Inferior parietal cortex (tissue), 1 donor: ENCODE measurements at regions not wholly inside any gene's neighbourhood (a gene's known extent, or its start where the extent isn't known, plus 50 kb on each side); places are given as distances from the start of the nearest gene placed in this dataset.

Source experiments
- DNase-seq: peaks from one replicate; pipeline ENCODE4 v3.0.0-alpha.2; 2016; ENCODE audit errors: extremely low spot score

- DNase-seq: no peak
Measured at GRCh38 chr22:49097171-49097925, 730.3 kb downstream of the BRD1 start.

GRCh38 chr22:49096476-49096875 is 731.2 kb downstream of the BRD1 start:
- no peak for DNase-seq

DNA sequence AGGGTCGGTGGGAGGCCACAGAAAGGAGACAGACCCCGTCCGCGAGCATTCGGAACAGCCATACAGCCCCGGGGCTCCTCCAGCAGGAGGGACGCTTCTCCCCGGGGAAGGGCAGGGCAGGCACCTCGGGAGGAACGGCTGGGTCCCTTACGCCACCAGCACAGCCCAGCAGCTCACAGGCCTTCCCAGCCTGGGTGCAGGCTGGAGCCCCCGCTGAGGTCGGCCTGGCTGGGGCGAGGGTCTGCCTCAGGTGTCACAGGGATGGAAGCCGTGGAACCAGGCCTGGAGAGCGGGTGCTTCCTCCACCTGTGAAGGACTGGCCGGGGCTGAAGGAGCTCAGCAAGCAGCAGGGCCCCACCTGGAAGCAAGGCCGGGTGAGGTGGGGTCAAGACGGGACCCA is 732.3 kb downstream of the BRD1 start:
- no peak for DNase-seq

DNA sequence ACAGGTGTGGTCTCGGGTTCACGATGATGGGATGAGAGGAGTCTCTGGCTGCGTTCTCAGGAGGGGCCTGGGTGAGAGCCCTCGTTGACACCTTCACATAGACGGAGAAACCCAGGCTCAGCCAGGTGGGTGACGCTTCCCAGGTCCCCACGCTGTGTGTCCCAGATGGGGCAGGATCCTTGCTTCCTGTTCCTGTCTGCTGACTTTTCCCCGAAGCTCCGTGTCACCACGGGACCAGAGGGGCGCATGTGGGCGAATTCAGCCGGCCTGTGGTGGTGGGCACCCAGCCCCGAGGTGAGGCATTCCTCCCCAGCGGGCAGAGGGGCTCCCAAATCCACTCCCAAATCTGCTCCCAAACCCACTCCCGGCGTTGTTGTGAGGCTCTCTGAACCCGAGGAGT is 732.8 kb downstream of the BRD1 start:
- no peak for DNase-seq

DNA sequence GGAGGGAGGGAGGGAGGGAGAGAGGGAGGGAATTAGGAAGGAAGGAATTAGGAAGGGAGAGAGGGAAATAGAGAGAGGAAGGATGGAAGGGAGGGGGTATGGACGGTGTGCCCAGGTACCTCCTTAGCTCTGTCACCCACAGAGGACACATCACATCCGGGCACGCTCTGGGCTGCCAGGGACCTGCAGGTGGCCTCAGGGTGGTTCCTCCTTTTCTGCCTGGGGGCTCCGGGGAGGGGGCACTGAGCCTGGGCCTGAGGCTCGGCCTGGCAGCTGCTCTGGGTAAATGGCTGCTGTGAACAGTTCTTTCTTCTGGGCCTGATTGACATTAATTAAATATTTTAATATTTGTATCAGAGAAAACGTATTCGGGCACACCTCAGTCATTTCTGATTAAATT is 733.5 kb downstream of the BRD1 start:
- DNase-seq: no peak

DNA sequence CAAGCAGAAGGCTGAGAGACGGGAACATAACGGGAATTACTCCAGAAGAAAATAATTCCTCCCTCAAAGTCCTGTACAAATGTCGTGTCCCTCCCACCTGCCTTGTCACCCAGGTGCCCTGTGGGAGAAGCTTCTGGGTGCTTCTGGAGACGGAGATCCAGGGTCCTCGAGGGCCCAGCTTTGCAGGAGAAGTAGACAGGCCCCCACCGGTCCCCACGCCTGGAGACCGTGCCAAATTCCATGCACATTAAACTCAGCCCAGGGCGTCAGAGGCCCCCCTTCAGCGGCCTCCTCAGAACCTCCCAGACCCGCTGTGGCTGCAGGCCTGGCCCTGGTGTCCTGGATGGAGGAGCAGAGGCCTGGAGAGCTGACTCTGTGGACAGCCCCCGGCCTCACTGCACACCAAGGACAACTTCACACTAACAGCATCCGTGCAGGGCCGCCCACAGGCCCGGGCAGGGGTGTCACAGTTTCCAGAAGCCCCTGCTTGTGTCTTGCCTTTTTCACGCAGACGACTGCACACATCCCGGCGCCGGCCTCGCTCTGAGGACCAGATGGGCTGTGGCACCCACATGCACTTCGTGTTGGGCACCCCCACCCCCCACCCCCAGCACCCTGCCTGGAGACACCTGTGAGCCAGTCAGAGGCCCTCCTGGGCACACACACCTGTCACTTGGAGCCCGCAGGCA is 734.3 kb downstream of the BRD1 start:
- no peak for DNase-seq

- no peak for DNase-seq
Measured at GRCh38 chr22:49092716-49093115, 735.0 kb downstream of the BRD1 start.

GRCh38 chr22:49091917-49092545 is 735.6 kb downstream of the BRD1 start:
- DNase-seq: no peak

DNA sequence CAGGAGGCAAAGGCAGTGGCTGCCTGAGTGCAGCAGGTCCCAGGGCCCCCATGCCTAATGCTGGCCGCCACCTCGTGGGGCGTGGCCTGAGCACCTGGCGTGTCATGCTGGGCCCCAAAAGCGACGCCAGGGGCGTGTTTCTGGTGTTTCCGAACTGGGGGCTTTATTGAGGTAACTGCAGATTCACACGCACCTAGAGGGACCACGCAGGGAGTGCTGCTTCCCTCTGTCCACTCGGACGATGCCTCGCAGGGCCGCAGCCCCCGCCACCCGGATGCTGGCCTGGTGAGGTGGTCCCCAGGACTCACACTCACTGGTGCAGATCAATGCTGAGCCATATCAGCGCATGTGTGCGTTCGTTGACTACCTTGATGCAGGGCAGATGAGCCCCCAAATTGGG is 736.2 kb downstream of the BRD1 start:
- DNase-seq: no peak

DNA sequence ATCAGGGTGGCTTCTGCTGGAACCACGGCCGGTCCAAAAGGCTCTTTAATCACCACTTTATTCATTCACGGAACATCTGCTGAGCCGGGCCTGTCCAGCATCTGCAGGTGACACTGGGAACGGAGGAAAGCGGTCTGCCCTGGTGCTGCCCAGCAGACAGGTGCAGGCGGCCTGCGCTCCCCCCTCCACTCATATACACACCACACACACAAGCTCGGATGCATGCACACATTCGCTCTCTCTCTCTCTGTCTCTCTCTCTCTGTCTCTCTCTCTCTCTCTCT is 736.9 kb downstream of the BRD1 start:
- no peak for DNase-seq

DNA sequence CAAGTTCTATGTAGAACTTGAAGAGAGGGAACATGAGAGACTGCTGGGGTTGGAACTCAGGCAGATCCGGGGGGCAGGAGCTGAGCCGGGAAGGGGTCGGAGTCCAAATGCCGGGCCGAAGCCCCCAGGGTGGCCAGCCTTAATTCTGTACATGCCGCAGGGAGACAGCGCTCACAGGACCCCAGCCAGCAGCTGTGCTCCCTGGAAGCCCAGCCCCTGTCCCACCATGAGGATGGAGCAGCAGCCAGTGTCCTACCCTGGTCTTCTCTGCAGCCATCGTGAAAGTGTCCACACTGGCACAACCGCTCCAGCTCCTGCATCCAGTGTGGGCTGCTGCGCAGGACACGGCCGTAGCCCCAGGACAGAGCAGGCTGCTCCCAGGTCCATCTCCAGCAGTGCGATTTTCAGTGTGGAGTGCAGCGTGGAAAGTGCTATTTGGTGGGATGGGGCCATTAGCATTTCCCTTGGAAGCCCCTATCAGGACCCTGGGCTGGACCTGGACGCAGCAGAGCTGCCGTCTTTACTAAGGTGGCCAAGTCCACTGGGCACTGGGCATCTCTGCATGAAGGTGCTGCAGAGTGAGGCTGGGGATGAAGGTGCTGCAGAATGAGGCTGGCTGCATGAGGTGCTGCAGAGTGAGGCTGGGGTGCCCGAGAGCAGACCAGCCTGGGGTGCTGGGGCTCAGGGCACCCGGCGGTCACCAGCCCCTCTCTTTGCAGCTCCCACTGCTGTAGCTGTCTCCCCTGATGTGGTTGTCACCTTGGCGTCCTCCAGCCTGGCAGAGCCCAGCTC is 737.4 kb downstream of the BRD1 start:
- DNase-seq: no peak

DNA sequence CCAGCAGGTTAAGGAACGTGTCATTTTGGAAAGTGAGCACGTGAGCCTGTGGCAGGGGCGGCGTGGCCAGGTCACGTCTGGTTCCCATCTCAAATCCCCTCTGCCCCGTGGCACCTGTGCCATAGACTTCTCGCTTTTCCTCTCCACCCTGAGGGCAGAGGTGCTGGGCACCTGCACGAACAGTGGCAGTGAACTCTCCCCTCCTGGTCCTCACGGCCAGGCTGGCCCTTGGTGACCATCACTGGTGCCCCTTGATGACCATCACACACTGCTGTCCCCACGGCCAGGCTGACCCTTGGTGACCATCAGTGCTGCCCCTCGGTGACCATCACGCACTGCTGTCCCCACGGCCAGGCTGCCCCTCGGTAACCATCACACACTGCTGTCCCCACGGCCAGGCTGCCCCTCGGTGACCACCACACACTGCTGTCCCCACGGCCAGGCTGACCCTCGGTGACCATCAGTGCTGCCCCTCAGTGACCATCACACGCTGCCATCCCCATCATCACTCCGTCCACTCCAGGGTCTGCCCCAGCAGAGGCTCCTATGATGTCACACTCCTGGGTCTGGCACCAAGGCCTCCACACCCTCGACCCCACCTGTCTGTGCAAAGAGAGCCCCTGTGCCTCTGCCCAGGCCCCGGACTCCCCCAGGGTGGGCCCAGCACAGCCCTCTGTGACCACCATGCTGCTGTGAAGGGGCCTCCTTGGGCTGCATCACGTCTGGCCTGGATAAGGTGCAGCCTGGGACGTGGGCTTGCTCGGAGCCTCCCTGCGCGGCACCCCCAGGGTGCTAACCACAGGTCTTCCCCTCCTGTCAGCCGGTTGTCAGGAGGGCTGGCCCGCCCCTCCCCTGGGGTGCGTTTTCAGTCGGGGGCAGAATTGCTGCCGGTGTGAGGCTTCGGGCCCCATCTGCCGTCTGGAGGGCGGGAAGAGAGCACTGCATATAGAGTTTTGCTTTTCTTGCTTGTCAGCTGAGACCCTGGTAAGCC is 738.6 kb downstream of the BRD1 start:
- DNase-seq: no peak

- no peak for DNase-seq
Measured at GRCh38 chr22:49087716-49088601, 739.7 kb downstream of the BRD1 start.

GRCh38 chr22:49087198-49087597 is 740.5 kb downstream of the BRD1 start:
- DNase-seq: no peak

DNA sequence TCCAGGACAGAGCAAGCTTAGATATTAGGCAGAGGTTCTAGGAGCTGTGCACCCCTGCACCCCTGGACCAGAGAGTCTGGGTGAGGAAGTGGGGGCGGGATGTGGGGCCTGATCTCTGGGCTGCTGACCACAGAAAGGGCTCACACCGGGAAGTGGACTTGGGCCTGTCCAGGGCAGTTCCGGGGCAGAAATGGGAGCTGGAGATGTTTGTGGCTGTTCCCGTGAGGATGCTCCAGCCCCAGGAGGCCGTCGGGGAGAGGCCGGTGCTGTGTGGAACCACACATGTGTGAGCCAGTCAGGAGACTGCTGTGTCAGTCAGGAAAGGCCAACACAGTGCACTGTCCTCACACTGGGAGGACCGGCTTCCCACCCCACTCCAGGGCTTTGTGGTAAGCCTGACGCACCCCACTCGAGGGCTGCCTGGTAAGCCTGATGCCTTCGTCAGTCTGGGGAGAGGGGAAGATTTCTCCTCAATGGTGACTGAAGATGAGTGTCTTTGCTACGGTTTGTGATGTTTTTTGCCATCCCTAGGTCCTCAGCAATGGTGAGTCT is 741.0 kb downstream of the BRD1 start:
- no peak for DNase-seq

DNA sequence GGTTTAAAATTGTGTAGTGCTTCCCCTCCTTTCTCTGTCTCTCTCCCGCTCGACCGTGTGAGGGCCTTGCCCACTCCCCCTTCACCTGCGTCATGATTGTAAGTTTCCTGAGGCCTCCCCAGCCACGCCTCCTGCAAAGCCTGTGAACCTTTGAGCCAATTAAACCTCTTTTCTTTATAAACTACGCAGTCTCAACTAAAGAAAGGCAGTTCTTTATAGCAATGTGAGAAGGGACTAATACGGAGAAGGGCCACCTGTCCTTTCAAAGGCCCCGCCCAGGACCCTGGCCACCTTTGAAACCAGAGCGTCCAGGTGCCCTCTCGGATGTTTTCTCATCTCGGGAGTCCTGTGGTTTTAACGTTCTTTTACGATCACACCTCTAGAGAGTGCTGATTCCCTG is 741.5 kb downstream of the BRD1 start:
- DNase-seq: no peak

DNA sequence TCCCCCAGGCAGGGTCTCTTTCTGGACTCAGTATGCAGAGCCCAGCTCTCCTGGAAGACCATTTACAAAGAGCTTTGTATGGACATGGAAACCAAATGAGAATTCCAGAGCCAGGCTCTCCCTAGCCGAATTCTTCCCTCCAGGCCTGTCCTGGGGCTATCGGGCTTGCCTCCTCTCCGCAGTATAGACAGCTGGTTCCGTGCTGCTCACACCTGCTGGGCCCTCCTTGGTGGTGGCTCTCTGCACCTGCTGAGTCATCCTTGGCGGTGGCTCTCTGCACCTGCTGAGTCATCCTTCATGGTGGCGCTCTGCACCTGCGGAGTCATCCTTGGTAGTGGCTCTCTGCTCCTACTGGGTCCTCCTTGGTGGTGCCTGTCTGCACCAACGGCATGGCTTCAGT is 743.5 kb downstream of the BRD1 start:
- no peak for DNase-seq

DNA sequence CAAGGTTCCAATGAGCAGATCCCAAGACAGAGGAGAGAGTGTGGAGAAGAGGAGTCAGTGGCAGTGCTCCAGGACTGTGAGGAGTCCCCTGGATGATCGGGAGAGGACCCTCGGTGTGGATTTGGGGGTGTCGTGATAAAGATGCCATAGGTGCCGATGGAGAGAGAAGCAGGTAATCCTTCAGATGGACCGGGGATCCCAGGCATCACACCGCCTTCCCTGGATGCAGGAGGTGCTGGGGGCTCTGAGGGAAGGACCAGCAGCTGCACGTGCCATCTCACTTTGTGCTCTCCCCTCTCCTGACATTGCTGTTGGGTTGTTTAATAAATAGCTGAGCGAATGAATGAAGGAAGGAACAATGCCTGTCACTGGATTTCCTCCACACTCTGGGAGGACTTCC is 744.1 kb downstream of the BRD1 start:
- no peak for DNase-seq

- no peak for DNase-seq
Measured at GRCh38 chr22:49082451-49082850, 745.2 kb downstream of the BRD1 start.

GRCh38 chr22:49081926-49082325 is 745.7 kb downstream of the BRD1 start:
- DNase-seq: no peak
